ENCODE measurements at regions not wholly inside any gene's neighbourhood (a gene's known extent, or its start where the extent isn't known, plus 50 kb on each side); places are given as distances from the start of the nearest gene placed in this dataset.

DNA sequence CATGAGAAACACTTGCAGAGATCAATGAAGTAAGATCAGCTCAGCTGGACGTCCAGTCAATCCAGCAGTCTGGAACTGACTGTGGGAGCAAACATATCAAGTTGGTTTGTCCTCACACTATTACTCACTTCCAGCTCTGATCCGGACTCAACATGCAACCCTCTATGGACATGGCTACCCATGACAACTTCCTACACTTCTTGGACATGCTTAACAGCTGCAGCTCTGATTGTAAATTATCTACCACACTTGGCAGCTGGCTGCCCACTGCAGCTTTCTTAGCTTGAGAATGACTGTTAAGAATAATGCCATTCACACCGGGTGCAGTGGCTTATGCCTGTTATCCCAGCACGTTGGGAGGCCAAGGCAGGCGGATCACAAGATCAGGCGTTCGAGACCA lies 429.8 kb downstream of the EPHA4 start:
- no peak for DNase-seq

- DNase-seq = no peak
These were observed 428.9 kb downstream of the EPHA4 start for GRCh38 chr2:221143231-221143630.

GRCh38 chr2:221144909-221145308 lies 427.2 kb downstream of the EPHA4 start:
- DNase-seq = no peak

GRCh38 chr2:221145396-221145795 lies 426.7 kb downstream of the EPHA4 start:
- DNase-seq = no peak

DNA sequence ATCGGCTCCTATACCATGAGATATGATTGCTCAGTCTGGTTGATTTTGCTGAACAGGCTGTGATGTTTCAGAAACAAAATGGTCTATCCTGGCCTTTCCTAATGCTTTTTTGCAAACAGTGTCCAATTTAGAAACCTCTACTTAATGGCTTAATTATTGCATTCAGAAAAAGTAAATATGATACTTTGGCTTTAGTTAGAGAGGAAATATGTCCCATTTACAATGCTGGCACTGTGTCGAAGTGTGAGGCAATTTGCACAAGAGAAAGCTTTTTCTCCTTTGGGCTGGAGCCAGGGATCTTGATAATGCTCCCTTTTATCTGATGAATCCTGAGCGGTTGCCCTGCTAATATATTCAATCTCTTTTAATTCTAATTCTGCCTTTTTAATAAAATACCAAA lies 418.9 kb downstream of the EPHA4 start:
- no peak for DNase-seq

GRCh38 chr2:221154176-221154575 lies 417.9 kb downstream of the EPHA4 start:
- DNase-seq = no peak

DNA sequence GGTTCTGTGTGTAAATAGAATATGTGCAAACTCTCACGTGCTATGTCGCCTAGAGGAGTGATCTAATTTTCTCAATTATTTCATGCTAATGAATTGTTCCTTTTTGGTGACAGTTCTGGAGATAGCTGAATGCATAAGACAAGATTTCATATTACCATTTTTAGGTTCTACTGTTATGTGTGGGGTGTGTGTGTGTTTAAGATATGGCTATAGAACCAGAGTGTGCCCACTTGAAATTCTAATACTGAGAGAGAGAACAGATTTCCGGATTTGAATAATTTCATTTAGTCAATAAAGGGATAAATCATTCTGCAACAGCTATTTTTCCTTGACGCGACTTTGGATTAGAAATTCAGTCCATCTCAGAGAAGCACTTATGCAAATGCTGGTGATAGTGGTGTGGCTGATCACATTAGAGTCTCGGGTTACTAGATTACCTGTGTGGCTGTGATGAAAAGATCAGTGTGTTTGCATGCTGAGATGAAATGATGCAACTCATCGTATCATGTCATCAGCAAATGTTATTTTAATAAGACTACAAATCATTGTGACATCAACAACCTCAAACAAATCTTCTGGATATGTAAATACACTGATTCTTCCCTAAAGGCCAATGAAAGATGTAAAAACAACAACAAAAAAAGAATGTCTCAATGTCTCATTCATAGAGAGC lies 415.9 kb downstream of the EPHA4 start:
- no peak for DNase-seq

- no peak for DNase-seq
These were observed 410.9 kb downstream of the EPHA4 start for GRCh38 chr2:221161186-221161585.

GRCh38 chr2:221166292-221166691 lies 405.8 kb downstream of the EPHA4 start:
- DNase-seq = peak; percentile 64

- DNase-seq = no peak
These were observed 404.5 kb downstream of the EPHA4 start for GRCh38 chr2:221167561-221167960.

DNA sequence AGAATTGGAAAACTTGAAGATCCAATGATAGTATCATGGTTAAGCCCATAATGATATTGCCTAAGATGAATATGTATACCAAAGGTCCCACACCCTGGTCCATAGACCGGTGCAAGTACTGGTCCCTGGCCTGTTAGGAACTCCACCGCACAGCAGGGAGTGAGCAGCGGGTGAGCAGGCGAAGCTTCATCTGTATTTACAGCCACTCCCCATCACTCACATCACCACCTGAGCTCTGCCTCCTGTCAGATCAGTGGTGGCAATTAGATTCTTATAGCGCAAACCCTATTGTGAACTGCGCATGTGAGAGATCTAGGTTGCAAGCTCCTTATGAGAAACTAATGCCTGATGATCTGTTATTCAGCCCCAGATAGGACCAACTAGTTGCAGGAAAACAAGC lies 402.4 kb downstream of the EPHA4 start:
- DNase-seq = no peak

DNA sequence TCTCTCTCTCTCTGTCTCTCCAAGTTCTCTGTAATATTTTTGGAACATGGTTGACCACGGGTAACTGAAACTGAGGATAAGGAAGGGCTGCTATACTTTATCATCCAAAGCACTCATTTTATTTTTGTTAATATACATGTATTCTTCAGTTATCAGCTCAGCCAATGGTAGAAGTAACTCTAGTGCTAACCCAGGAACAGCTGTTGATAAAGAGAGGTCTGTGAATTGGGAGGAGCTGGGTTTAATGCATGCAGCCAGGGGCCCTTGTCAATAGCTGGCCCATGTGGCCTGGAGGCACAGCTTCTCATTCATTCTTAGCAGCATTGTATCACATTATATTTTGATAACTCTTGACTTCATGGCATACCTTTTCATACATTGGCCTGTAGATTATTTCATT lies 401.6 kb downstream of the EPHA4 start:
- no peak for DNase-seq

DNA sequence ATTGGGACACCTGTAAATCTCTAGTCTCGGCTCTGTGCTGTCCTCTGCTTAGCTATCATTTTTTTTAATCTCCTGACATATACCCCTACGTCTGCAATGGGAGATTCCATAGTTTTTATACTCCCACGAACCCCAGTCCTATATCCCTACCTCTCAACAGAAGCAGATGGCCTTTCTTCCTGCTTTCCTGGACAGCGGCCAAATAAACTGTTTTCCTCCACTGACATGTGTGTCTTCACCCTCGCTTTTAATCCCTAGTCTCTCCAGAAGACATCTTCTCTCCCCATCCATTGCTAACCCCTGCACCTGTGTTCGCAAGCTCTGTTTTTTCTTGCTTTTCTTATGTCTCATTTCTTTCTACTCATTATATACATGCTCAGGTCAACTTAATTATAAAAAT lies 395.4 kb downstream of the EPHA4 start:
- DNase-seq = no peak

DNA sequence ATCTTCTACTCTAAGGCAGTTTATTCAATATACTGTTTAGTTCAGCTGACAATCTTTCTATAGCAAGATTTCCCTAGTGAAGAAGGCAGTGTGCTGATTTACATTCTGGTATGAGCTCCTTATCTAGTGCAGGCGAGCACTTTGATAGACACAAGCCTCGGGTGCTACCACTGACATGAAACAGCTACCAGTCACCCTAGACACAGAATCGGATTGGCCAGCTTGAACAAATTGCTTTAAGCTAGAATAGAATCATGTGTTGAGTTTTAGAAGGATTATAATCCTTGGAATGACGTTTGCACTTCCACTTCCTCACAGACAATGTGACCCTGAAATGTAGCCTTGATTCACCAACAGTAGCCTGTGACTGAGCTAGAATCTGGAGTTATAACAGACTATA lies 394.0 kb downstream of the EPHA4 start:
- no peak for DNase-seq

DNA sequence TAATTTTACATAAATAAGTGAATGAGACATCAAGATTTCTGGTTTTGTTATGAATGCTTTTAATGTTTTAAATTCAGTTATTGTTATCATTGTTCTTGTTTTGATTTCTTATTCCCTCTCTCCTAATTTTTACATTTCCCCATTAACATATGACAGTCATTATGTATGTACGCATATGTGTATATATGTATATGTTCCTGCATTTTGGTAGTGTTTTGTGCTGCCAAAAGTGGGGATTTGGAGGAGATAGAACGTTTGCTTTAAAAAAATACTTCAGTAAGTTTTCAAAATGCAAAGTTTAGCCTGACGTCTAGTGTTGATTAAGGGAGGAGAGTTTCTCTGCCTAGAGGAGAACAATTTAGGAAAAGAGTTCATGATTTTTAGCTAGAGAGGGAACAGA lies 385.2 kb downstream of the EPHA4 start:
- DNase-seq = no peak

DNA sequence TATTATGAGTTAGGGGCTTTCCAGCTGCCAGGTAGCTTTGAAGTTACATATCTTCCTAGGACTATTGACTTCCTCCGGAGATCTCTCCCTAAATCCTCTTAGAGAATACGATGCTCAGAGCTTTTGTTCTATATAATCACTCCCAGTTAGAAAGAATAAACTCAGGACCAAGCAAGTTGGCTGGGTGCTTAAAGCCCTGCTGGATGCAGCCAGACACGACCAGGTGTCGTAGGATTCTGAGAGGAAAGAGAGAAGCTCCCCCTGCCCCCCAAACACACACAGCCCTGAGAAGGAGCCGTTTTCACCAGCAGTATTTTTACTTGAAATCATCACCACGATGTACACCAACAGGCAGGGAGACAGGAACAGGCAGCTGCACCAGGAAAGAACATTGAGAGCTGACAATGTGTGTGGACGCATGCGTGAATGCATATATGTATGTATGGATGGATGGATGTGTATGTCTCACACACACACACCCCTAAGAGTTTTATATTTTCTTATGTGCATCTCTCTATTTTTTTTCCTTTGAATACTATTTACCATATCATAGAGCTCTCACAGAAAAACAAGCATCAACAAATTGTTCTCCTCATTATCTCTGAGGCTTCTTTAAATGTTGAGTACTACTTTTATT lies 382.6 kb downstream of the EPHA4 start:
- DNase-seq = no peak

DNA sequence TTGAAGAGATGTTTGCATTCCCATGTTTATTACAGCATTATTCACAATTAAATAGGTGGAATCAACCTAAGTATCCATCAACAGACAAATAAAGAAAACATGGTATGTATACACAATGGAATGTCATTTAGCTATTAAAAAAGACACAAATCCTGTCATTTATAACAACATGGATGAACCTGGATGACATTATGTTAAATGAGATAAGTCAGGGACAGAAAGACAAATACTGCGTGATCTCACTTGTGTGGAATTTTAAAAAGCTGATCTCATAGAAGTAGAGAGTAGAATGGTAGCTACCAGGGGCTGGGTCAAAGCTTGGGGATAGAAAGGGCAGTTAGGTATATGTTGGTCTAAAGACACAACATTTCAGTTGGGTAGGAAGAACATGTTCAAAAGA lies 376.3 kb downstream of the EPHA4 start:
- no peak for DNase-seq

- no peak for DNase-seq
These were observed 374.8 kb downstream of the EPHA4 start for GRCh38 chr2:221197225-221197856.

GRCh38 chr2:221198309-221198708 lies 373.8 kb downstream of the EPHA4 start:
- DNase-seq = no peak

DNA sequence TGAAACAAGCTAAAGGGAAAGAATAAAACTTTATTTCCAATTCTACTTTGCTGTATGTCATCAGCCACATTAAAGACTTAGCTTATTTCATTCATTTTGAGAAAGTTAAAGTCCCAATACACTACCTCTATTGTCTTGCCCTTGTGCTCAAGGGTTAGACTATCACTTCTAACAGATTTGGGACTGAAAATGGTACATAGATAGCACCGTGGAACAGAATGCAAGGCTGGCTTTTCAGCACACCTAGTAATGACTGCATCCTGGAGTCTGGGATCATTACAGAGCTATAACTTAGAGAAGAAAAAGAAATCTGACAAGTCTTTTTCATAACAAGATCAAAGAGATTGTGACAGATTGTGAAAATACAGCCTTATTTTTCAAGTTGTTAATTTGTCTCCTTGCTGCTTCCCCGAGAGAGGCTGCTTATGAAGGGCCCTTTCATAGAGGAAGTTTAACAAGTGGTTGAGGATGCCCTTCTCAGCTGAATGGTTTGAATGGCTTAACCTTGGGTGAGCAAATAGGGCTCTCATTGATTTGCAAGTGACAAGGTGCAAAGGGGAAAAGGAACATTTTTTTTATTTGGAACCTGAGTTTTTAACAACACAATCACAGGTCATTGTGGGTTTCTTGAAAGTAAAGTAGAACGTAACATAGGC lies 371.8 kb downstream of the EPHA4 start:
- DNase-seq = no peak

DNA sequence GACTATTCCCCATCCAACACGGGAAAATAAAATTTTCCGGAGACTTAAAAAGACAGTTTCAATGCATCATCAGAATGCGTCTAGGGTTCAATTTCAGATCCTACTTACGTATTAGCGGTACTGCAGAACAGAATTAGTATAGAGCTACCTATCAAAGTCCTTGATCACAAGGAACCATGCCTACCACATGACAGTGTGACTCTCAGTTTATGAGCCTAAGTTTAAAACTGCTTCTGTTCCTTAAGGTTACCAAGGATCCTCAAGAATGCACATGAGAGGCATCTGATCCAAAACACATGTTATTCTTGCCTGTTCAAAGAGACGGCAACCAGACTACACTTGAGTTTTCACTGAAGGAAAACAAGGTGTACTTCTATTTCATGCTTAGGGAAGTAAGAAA lies 369.7 kb downstream of the EPHA4 start:
- DNase-seq = no peak

GRCh38 chr2:221203125-221203524 lies 369.0 kb downstream of the EPHA4 start:
- DNase-seq = no peak

- DNase-seq = no peak
These were observed 368.2 kb downstream of the EPHA4 start for GRCh38 chr2:221203856-221204255.

- DNase-seq = no peak
These were observed 367.4 kb downstream of the EPHA4 start for GRCh38 chr2:221204699-221205098.
